ENCODE measurements at regions not wholly inside any gene's neighbourhood (a gene's known extent, or its start where the extent isn't known, plus 50 kb on each side); places are given as distances from the start of the nearest gene placed in this dataset.

GRCh38 chr18:67282796-67283195, 233.7 kb downstream of the DSEL start:
- no peak for DNase-seq

- DNase-seq: no peak
These were observed 234.8 kb downstream of the DSEL start for GRCh38 chr18:67281746-67282145.

- no peak for DNase-seq
These were observed 235.9 kb downstream of the DSEL start for GRCh38 chr18:67280486-67281242.

GRCh38 chr18:67279988-67280387, 236.5 kb downstream of the DSEL start:
- DNase-seq: no peak

GRCh38 chr18:67278984-67279383, 237.5 kb downstream of the DSEL start:
- no peak for DNase-seq

GRCh38 chr18:67276638-67277037, 239.9 kb downstream of the DSEL start:
- no peak for DNase-seq

- no peak for DNase-seq
These were observed 243.2 kb downstream of the DSEL start for GRCh38 chr18:67273288-67273687.

- DNase-seq: no peak
These were observed 247.3 kb downstream of the DSEL start for GRCh38 chr18:67269206-67269605.

- no peak for DNase-seq
These were observed 248.0 kb downstream of the DSEL start for GRCh38 chr18:67268530-67268929.

- no peak for DNase-seq
These were observed 250.0 kb downstream of the DSEL start for GRCh38 chr18:67266246-67267237.

GRCh38 chr18:67265464-67266245, 250.9 kb downstream of the DSEL start:
- peak; percentile 5 for DNase-seq

- DNase-seq: no peak
These were observed 254.5 kb downstream of the DSEL start for GRCh38 chr18:67261931-67262552.

- DNase-seq: no peak
These were observed 255.7 kb downstream of the DSEL start for GRCh38 chr18:67260841-67261240.

- DNase-seq: no peak
These were observed 265.6 kb downstream of the DSEL start for GRCh38 chr18:67250776-67251424.

GRCh38 chr18:67243799-67244587, 272.5 kb downstream of the DSEL start:
- no peak for DNase-seq

GRCh38 chr18:67242001-67242400, 274.5 kb downstream of the DSEL start:
- DNase-seq: no peak

- DNase-seq: no peak
These were observed 275.2 kb downstream of the DSEL start for GRCh38 chr18:67241299-67241698.

GRCh38 chr18:67239826-67240225, 276.7 kb downstream of the DSEL start:
- no peak for DNase-seq

- no peak for DNase-seq
These were observed 283.5 kb downstream of the DSEL start for GRCh38 chr18:67232991-67233390.

GRCh38 chr18:67232406-67232805, 284.1 kb downstream of the DSEL start:
- DNase-seq: no peak

GRCh38 chr18:67222887-67223286, 293.6 kb downstream of the DSEL start:
- DNase-seq: no peak
